ENCODE measurements at regions not wholly inside any gene's neighbourhood (a gene's known extent, or its start where the extent isn't known, plus 50 kb on each side); places are given as distances from the start of the nearest gene placed in this dataset.

- TF ChIP-seq, protein P1, sequence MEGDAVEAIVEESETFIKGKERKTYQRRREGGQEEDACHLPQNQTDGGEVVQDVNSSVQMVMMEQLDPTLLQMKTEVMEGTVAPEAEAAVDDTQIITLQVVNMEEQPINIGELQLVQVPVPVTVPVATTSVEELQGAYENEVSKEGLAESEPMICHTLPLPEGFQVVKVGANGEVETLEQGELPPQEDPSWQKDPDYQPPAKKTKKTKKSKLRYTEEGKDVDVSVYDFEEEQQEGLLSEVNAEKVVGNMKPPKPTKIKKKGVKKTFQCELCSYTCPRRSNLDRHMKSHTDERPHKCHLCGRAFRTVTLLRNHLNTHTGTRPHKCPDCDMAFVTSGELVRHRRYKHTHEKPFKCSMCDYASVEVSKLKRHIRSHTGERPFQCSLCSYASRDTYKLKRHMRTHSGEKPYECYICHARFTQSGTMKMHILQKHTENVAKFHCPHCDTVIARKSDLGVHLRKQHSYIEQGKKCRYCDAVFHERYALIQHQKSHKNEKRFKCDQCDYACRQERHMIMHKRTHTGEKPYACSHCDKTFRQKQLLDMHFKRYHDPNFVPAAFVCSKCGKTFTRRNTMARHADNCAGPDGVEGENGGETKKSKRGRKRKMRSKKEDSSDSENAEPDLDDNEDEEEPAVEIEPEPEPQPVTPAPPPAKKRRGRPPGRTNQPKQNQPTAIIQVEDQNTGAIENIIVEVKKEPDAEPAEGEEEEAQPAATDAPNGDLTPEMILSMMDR (IDR thresholded peaks at IDR 0.05) = no peak
- TF ChIP-seq POLR2A (IDR thresholded peaks at IDR 0.05) = no peak
These were observed 198.7 kb upstream of the MEIS1 start for GRCh38 chr2:66236067-66236685.
